ENCODE measurements at regions not wholly inside any gene's neighbourhood (a gene's known extent, or its start where the extent isn't known, plus 50 kb on each side); places are given as distances from the start of the nearest gene placed in this dataset.

DNA sequence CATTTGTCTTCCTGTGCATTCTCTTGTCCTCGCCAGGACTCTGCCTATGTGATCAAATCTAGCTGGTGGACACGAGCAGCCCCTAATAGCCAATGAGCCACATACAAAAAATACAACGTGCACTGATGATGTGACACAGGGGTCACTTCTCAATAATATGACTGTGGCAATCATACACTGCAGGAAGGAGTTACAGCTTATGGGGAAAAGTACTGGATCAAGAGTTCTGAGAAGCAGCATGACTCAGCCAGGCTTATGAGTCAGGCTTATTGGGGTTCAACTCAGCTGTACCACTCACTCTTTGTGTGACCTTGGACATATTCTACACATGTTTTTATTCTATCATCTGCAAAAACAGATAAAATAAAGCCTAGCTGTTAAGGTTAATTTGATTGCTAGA lies 889.4 kb upstream of the TENM4 start (continued):
- TF ChIP-seq ZSCAN21 (CRISPR knock-in tag; IDR thresholded peaks at IDR 0.05; ENCODE audit: borderline replicate concordance): no peak
- no peak for TF ChIP-seq ZNF768 (CRISPR knock-in tag; IDR thresholded peaks at IDR 0.05)
- TF ChIP-seq, protein P1, sequence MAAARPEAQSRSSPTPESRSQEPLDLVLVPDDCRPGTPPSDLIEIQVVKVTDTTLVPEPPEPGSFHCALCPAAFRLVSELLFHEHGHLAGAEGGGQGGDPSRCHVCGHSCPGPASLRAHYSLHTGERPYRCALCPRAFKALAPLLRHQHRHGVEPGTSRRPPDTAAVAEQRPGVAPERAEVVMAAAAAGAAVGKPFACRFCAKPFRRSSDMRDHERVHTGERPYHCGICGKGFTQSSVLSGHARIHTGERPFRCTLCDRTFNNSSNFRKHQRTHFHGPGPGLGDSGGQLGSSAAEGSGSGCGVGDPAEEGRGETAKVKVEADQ (CRISPR knock-in tag; IDR thresholded peaks at IDR 0.05; ENCODE audit: borderline replicate concordance): no peak
- no peak for TF ChIP-seq ZFP36 (IDR thresholded peaks at IDR 0.05; ENCODE audit: borderline replicate concordance, low read depth, low read length, partially characterized antibody)
- no peak for TF ChIP-seq GTF2F1 (IDR thresholded peaks at IDR 0.05; ENCODE audit: low read length)
- no peak for TF ChIP-seq ZNF572 (CRISPR knock-in tag; IDR thresholded peaks at IDR 0.05)
- TF ChIP-seq, protein P2, sequence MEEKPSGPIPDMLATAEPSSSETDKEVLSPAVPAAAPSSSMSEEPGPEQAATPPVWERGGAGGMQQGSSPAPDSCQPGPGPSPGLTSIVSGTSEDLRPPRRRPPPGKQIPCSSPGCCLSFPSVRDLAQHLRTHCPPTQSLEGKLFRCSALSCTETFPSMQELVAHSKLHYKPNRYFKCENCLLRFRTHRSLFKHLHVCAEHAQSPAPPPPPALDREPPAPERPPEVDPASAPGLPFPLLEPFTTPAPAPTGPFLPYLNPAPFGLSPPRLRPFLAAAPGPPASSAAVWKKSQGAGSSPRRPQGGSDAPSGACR (CRISPR knock-in tag; IDR thresholded peaks at IDR 0.05): no peak
- TF ChIP-seq ZNF296 (CRISPR knock-in tag; conservative IDR thresholded peaks at IDR 0.05): no peak
- TF ChIP-seq ESRRA (CRISPR knock-in tag; IDR thresholded peaks at IDR 0.05; ENCODE audit: low read depth): no peak

DNA sequence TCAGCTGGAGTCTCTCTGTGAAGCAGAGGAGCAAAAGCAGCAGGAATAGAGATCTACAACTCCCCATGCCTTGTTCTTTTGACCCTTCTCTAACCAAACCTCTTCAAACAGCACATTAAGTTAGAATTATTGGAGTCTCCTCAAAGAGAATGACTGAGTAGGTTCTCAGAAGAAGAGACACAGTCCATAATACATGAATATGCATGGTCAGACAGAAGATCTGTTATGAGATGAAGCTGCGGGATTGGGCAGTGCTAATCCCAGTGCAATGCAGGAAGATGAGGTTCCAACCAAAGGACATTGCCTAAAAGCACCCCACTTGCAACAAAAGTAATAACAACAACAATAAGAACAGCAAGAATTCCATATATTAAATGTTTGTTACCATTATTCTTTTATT lies 887.9 kb upstream of the TENM4 start:
- ChIA-PET CTCF (ENCODE audit: low intra/inter-chr PET ratio, low total read pairs) (no interaction called here), POLR2A (no interaction called here)
- intact Hi-C loops (cut with micrococcal nuclease; ENCODE audit: unreplicated experiment): no loop called here
- H3K27ac ChIP-seq (ENCODE audit: extremely low read length, insufficient read depth, low read length): no peak overlapping the region
- DNase-seq (ENCODE audit: low spot score) (no peak), ATAC-seq (no peak), FAIRE-seq (no peak)
- no peaks in the 10 kb centered on the region for H3K27me3 ChIP-seq (ENCODE audit: control insufficient read depth in 1 of 2, insufficient read depth in 2 of 2, low read length in 2 of 2)
- in situ Hi-C loops (cut with HindIII; ENCODE audit: extremely low pct_ligation_motif_present, low pct_unique_long_range_greater_than_20kb): no loop called here
- H3K4me3 ChIP-seq (replicated peaks in 1 of 3; ENCODE audit: insufficient read depth in 1 of 3, low read depth in 2 of 3, low read length in 3 of 3): no peak overlapping the region
- H3K4me2 ChIP-seq (ENCODE audit: low read depth, low read length): no peak overlapping the region
- no peaks in the 10 kb centered on the region for H3K36me3 ChIP-seq (replicated peaks in 1 of 2; ENCODE audit: control insufficient read depth in 1 of 2, insufficient read depth in 2 of 2, low read length in 2 of 2)
- no peaks in the 10 kb centered on the region for H3K4me1 ChIP-seq (ENCODE audit: insufficient read depth, low read length)
- H3K9me3 ChIP-seq (ENCODE audit: low read length): no peaks in the 10 kb centered on the region
- 0% methylated on average over 1 of the region's 1 CpG for WGBS (ENCODE audit: low lambda C conversion rate)
- BruUV-seq (replicated peaks): no TSS peak
- no peak overlapping the region for H3K9ac ChIP-seq (ENCODE audit: insufficient read depth, low read depth, low read length)
- H3K79me2 ChIP-seq (ENCODE audit: insufficient read depth, low read length): no peaks in the 10 kb centered on the region
- no peak overlapping the region for H2AFZ ChIP-seq (ENCODE audit: low read length)
- H4K20me1 ChIP-seq (ENCODE audit: insufficient read depth, low read length): no peaks in the 10 kb centered on the region
- TF ChIP-seq, protein P3, sequence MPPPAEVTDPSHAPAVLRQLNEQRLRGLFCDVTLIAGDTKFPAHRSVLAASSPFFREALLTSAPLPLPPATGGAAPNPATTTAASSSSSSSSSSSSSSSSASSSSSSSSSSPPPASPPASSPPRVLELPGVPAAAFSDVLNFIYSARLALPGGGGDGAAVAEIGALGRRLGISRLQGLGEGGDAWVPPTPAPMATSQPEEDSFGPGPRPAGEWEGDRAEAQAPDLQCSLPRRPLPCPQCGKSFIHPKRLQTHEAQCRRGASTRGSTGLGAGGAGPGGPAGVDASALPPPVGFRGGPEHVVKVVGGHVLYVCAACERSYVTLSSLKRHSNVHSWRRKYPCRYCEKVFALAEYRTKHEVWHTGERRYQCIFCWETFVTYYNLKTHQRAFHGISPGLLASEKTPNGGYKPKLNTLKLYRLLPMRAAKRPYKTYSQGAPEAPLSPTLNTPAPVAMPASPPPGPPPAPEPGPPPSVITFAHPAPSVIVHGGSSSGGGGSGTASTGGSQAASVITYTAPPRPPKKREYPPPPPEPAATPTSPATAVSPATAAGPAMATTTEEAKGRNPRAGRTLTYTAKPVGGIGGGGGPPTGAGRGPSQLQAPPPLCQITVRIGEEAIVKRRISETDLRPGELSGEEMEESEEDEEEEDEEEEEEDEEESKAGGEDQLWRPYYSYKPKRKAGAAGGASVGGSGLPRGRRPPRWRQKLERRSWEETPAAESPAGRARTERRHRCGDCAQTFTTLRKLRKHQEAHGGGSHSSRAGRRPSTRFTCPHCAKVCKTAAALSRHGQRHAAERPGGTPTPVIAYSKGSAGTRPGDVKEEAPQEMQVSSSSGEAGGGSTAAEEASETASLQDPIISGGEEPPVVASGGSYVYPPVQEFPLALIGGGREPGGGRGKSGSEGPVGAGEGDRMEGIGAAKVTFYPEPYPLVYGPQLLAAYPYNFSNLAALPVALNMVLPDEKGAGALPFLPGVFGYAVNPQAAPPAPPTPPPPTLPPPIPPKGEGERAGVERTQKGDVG (CRISPR knock-in tag; IDR thresholded peaks at IDR 0.05; ENCODE audit: borderline replicate concordance): no peak
- TF ChIP-seq GTF2F1 (IDR thresholded peaks at IDR 0.05; ENCODE audit: low read length): no peak
- TF ChIP-seq ZNF761 (CRISPR knock-in tag; conservative IDR thresholded peaks at IDR 0.05): no peak
- TF ChIP-seq SRF (IDR thresholded peaks at IDR 0.05; ENCODE audit: low read depth, low read length): no peak
- TF ChIP-seq MATR3 (CRISPR knock-in tag; IDR thresholded peaks at IDR 0.05): no peak
- TF ChIP-seq, protein P4, sequence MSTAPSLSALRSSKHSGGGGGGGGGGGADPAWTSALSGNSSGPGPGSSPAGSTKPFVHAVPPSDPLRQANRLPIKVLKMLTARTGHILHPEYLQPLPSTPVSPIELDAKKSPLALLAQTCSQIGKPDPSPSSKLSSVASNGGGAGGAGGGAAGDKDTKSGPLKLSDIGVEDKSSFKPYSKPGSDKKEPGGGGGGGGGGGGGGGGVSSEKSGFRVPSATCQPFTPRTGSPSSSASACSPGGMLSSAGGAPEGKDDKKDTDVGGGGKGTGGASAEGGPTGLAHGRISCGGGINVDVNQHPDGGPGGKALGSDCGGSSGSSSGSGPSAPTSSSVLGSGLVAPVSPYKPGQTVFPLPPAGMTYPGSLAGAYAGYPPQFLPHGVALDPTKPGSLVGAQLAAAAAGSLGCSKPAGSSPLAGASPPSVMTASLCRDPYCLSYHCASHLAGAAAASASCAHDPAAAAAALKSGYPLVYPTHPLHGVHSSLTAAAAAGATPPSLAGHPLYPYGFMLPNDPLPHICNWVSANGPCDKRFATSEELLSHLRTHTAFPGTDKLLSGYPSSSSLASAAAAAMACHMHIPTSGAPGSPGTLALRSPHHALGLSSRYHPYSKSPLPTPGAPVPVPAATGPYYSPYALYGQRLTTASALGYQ (CRISPR knock-in tag; IDR thresholded peaks at IDR 0.05): no peak
- no peak for TF ChIP-seq SRSF9 (IDR thresholded peaks at IDR 0.05; ENCODE audit: borderline replicate concordance, insufficient read depth, low read depth, low read length, poor library complexity, severe bottlenecking)
- TF ChIP-seq, protein P5, sequence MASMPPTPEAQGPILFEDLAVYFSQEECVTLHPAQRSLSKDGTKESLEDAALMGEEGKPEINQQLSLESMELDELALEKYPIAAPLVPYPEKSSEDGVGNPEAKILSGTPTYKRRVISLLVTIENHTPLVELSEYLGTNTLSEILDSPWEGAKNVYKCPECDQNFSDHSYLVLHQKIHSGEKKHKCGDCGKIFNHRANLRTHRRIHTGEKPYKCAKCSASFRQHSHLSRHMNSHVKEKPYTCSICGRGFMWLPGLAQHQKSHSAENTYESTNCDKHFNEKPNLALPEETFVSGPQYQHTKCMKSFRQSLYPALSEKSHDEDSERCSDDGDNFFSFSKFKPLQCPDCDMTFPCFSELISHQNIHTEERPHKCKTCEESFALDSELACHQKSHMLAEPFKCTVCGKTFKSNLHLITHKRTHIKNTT (CRISPR knock-in tag; IDR thresholded peaks at IDR 0.05): no peak
